GM19372 (cell line): ENCODE measurements at regions not wholly inside any gene's neighbourhood (a gene's known extent, or its start where the extent isn't known, plus 50 kb on each side); places are given as distances from the start of the nearest gene placed in this dataset.

ENCODE experiments used
- ATAC-seq: cut with Tn5 transposase; IDR thresholded peaks from one replicate; pipeline ENCODE4 v1.9.1; 2021; ENCODE audit warnings: mild to moderate bottlenecking, low read depth, moderate library complexity; ENCODE audit not compliant: unreplicated experiment

GRCh38 chr20:57009775-57010174 lies 256.7 kb downstream of the BMP7 start:
- no peak for ATAC-seq

GRCh38 chr20:57012691-57013090 lies 253.8 kb downstream of the BMP7 start:
- no peak for ATAC-seq

GRCh38 chr20:57013217-57013616 lies 253.2 kb downstream of the BMP7 start:
- ATAC-seq: no peak

GRCh38 chr20:57013741-57014140 lies 252.7 kb downstream of the BMP7 start:
- no peak for ATAC-seq

- no peak for ATAC-seq
These were observed 246.1 kb downstream of the BMP7 start for GRCh38 chr20:57020364-57020763.

- ATAC-seq: no peak
These were observed 244.1 kb downstream of the BMP7 start for GRCh38 chr20:57022306-57022705.

- no peak for ATAC-seq
These were observed 243.4 kb downstream of the BMP7 start for GRCh38 chr20:57023007-57023406.

GRCh38 chr20:57023997-57024396 lies 242.4 kb downstream of the BMP7 start:
- no peak for ATAC-seq

- ATAC-seq: no peak
These were observed 241.6 kb downstream of the BMP7 start for GRCh38 chr20:57024849-57025248.

- ATAC-seq: no peak
These were observed 241.2 kb downstream of the BMP7 start for GRCh38 chr20:57025261-57025660.

- no peak for ATAC-seq
These were observed 240.7 kb downstream of the BMP7 start for GRCh38 chr20:57025666-57026224.

- no peak for ATAC-seq
These were observed 238.7 kb downstream of the BMP7 start for GRCh38 chr20:57027777-57028176.

- ATAC-seq: no peak
These were observed 235.5 kb downstream of the BMP7 start for GRCh38 chr20:57030611-57031600.

GRCh38 chr20:57031867-57032355 lies 234.5 kb downstream of the BMP7 start:
- ATAC-seq: no peak

GRCh38 chr20:57032847-57033246 lies 233.6 kb downstream of the BMP7 start:
- ATAC-seq: no peak

- ATAC-seq: no peak
These were observed 232.4 kb downstream of the BMP7 start for GRCh38 chr20:57034001-57034400.

- no peak for ATAC-seq
These were observed 228.8 kb downstream of the BMP7 start for GRCh38 chr20:57037689-57038088.

- ATAC-seq: no peak
These were observed 227.6 kb downstream of the BMP7 start for GRCh38 chr20:57038608-57039440.

- no peak for ATAC-seq
These were observed 226.0 kb downstream of the BMP7 start for GRCh38 chr20:57040466-57040865.

GRCh38 chr20:57040924-57041323 lies 225.5 kb downstream of the BMP7 start:
- no peak for ATAC-seq

- ATAC-seq: no peak
These were observed 223.3 kb downstream of the BMP7 start for GRCh38 chr20:57043091-57043490.
